HL-60 (cell line): ENCODE measurements at regions not wholly inside any gene's neighbourhood (a gene's known extent, or its start where the extent isn't known, plus 50 kb on each side); places are given as distances from the start of the nearest gene placed in this dataset.

ENCODE experiments used
- CTCF ChIP-seq: IDR thresholded peaks from one replicate; pipeline ENCODE4 v1.5.1; 2011; ENCODE audit warnings: low read length, control low read depth, inconsistent platforms; ENCODE audit not compliant: insufficient read depth
- GABPA ChIP-seq: IDR thresholded peaks from 2 replicates; pipeline ENCODE4 v1.6.1; 2012; ENCODE audit warnings: low read depth
- SPI1 ChIP-seq: IDR thresholded peaks from 2 replicates; pipeline ENCODE4 v1.6.1; 2012; ENCODE audit warnings: low read depth, mild to moderate bottlenecking, borderline replicate concordance

DNA sequence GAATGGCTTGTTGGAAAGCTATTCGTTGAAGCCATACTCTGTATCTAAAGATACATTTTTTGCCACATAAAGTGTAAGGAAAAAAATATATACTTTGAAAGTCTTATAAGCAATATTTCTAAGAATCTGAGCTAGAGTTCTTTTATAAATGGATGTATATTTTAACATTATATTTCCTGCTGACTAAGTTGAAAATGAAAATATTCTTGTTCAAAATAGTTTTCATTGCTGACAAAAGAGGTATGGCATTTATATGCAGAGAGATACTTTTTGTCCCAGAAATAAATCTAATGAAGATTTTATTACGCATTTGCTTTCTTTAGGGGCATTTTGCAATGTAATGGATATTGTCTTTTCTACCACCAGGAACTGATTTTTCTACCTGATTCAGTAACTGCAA, 834.9 kb downstream of the LRFN5 start:
- TF ChIP-seq CTCF (no peak), SPI1 (no peak), GABPA (no peak)
